NCI-H187 treated with DMSO at 0.1 percent for 48 hours (cell line): ENCODE measurements at regions not wholly inside any gene's neighbourhood (a gene's known extent, or its start where the extent isn't known, plus 50 kb on each side); places are given as distances from the start of the nearest gene placed in this dataset.

Experiments
- DNase-seq: peaks from one replicate; lab custom pipeline; 2025; lab: John Stamatoyannopoulos, UW

GRCh38 chr3:176554791-176555654 lies 642.3 kb downstream of the TBL1XR1 start:
- no peak for DNase-seq

- no peak for DNase-seq
Observed at GRCh38 chr3:176554264-176554663, 643.0 kb downstream of the TBL1XR1 start.

GRCh38 chr3:176526942-176527341 lies 670.3 kb downstream of the TBL1XR1 start:
- DNase-seq = no peak

- DNase-seq = no peak
Observed at GRCh38 chr3:176526225-176526624, 671.1 kb downstream of the TBL1XR1 start.

- no peak for DNase-seq
Observed at GRCh38 chr3:176523114-176523513, 674.2 kb downstream of the TBL1XR1 start.

GRCh38 chr3:176522436-176522835 lies 674.8 kb downstream of the TBL1XR1 start:
- no peak for DNase-seq

GRCh38 chr3:176521531-176522175 lies 675.6 kb downstream of the TBL1XR1 start:
- no peak for DNase-seq

GRCh38 chr3:176514297-176514696 lies 683.0 kb downstream of the TBL1XR1 start:
- DNase-seq = no peak

GRCh38 chr3:176513604-176514003 lies 683.7 kb downstream of the TBL1XR1 start:
- DNase-seq = no peak

- DNase-seq = no peak
Observed at GRCh38 chr3:176512037-176512436, 685.2 kb downstream of the TBL1XR1 start.

GRCh38 chr3:176510097-176510496 lies 687.2 kb downstream of the TBL1XR1 start:
- no peak for DNase-seq

- DNase-seq = no peak
Observed at GRCh38 chr3:176505878-176506621, 691.2 kb downstream of the TBL1XR1 start.

- no peak for DNase-seq
Observed at GRCh38 chr3:176491084-176491483, 706.2 kb downstream of the TBL1XR1 start.

- no peak for DNase-seq
Observed at GRCh38 chr3:176490357-176490756, 706.9 kb downstream of the TBL1XR1 start.

- no peak for DNase-seq
Observed at GRCh38 chr3:176479248-176479647, 718.0 kb downstream of the TBL1XR1 start.

GRCh38 chr3:176469694-176470205 lies 727.5 kb downstream of the TBL1XR1 start:
- DNase-seq = no peak

- no peak for DNase-seq
Observed at GRCh38 chr3:176463610-176464009, 733.7 kb downstream of the TBL1XR1 start.

- no peak for DNase-seq
Observed at GRCh38 chr3:176447369-176447768, 749.9 kb downstream of the TBL1XR1 start.

- no peak for DNase-seq
Observed at GRCh38 chr3:176442326-176442725, 755.0 kb downstream of the TBL1XR1 start.

- DNase-seq = no peak
Observed at GRCh38 chr3:176439729-176440128, 757.6 kb downstream of the TBL1XR1 start.

GRCh38 chr3:176431991-176432390 lies 765.3 kb downstream of the TBL1XR1 start:
- DNase-seq = no peak

- DNase-seq = no peak
Observed at GRCh38 chr3:176431038-176431418, 766.3 kb downstream of the TBL1XR1 start.
